ENCODE measurements at regions not wholly inside any gene's neighbourhood (a gene's known extent, or its start where the extent isn't known, plus 50 kb on each side); places are given as distances from the start of the nearest gene placed in this dataset.

DNA sequence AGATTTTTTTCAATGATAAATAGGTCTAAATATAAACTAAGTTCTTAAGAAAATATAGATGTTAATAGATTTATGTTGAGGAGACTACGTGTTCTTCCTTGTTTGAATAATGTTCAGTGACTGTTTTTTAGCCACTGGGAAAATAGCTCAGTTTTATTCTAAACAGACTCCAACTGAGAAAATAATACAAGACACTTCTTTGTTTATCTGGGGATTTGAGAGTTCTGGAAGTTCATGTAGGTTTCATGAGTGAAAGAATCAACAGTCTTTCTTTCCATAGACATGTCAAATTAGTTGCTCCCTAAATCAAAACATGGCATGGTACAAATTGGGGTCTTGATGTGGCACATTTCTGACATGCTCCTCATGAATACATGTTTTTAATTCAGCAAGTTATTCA lies 177.7 kb downstream of the MREG start:
- TF ChIP-seq, protein P1, sequence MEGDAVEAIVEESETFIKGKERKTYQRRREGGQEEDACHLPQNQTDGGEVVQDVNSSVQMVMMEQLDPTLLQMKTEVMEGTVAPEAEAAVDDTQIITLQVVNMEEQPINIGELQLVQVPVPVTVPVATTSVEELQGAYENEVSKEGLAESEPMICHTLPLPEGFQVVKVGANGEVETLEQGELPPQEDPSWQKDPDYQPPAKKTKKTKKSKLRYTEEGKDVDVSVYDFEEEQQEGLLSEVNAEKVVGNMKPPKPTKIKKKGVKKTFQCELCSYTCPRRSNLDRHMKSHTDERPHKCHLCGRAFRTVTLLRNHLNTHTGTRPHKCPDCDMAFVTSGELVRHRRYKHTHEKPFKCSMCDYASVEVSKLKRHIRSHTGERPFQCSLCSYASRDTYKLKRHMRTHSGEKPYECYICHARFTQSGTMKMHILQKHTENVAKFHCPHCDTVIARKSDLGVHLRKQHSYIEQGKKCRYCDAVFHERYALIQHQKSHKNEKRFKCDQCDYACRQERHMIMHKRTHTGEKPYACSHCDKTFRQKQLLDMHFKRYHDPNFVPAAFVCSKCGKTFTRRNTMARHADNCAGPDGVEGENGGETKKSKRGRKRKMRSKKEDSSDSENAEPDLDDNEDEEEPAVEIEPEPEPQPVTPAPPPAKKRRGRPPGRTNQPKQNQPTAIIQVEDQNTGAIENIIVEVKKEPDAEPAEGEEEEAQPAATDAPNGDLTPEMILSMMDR (IDR thresholded peaks at IDR 0.05), result no peak
- TF ChIP-seq POLR2A (IDR thresholded peaks at IDR 0.05), result no peak
